Activated T-helper 2 cell treated with anti-CD3 and anti-CD28 coated beads, Interferon-gamma antibody, Interleukin-2, Interleukin-4, amounts not matched to agents 10 μg/mL and 5 μg/mL and 100 μg/mL, durations not matched to agents 14 hours and 24 hours and 36 hours (primary cell): ENCODE measurements at regions not wholly inside any gene's neighbourhood (a gene's known extent, or its start where the extent isn't known, plus 50 kb on each side); places are given as distances from the start of the nearest gene placed in this dataset.
"Not testable (repeated sequence)": the region's sequence is repeated elsewhere in the genome, so short reads cannot be mapped to it uniquely, and the experiment has no call there.

ENCODE experiments used
- DNase-seq: peaks from one replicate; pipeline ENCODE4 v3.0.0; 2021; ENCODE audit warnings: low spot score
- H3K27ac Mint-ChIP-seq: one replicate; pipeline ENCODE4 v1.8.0; 2021; ENCODE audit warnings: mixed read lengths
- H3K27me3 Mint-ChIP-seq: one replicate; pipeline ENCODE4 v1.8.0; 2021; ENCODE audit warnings: low read depth, mixed read lengths
- H3K36me3 Mint-ChIP-seq: one replicate; pipeline ENCODE4 v1.8.0; 2021; ENCODE audit warnings: low read depth, mixed read lengths
- H3K4me1 Mint-ChIP-seq: one replicate; pipeline ENCODE4 v1.8.0; 2021; ENCODE audit warnings: low read depth, mixed read lengths
- H3K4me3 Mint-ChIP-seq: one replicate; pipeline ENCODE4 v1.8.0; 2021; ENCODE audit warnings: low read depth, mild to moderate bottlenecking, moderate library complexity, mixed read lengths
- H3K9me3 Mint-ChIP-seq: one replicate; pipeline ENCODE4 v1.8.0; 2021; ENCODE audit warnings: mixed read lengths
- intact Hi-C: fragments of 100-400 bp; cut with micrococcal nuclease; formaldehyde crosslinking; loops from one replicate; pipeline ENCODE4 v1.15.1; 2023

DNA sequence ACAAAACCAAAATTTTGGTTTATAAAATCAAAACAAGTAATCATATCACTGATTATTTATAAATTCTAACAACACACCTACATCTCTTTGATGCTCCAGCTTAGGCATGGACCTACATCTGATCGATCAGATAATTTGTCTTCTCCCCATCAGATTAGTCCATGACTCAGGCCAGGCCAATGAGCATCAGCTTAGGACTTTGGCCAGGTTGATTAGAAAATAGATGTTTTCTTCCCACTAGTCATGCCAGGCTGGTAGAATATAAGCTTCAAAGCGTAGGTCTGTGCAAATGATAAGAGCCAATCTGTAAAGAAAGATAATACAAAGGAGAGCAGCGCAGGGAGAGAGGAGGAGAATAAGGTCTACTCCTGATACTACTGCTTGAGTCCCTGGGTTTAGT is 1487.9 kb downstream of the FAM181B start:
- Mint-ChIP-seq H3K27me3 (no peaks in the 10 kb centered on the region), H3K27ac (no peak overlapping the region), H3K4me3 (no peak overlapping the region), H3K9me3 (peaks cover 5% of the 10 kb centered on the region), H3K4me1 (no peaks in the 10 kb centered on the region), H3K36me3 (no peaks in the 10 kb centered on the region)
- intact Hi-C loops = no loop called here
- no peak for DNase-seq

DNA sequence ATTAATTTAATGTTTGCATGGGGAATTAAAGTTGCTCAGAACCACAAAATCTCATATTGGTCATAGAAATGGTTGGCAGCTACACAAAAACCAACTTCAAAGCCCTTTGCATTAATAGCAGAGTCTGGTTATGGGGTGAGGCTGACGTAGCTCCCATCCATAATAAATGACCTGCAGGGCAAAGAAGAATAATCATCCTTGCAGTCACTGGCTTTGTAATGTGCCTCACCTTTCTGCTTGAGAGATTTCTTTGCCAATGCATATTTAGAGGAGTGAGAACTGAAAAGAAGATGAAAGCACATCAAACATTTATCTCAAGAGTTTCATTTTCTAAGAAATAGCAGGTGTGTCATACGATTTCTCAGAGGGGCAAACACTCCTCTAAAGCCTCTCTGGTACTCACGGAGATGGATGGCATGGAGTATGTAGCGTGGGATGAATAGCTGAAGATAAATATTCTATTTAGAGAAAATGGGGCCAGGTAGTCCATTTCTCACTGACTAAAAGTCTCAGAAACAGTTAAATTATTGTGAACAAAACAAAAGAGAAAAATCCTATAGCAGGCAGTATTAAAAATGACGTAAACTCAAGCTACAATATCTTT is 1491.9 kb downstream of the FAM181B start:
- Mint-ChIP-seq H3K4me3 (no peak overlapping the region), H3K4me1 (no peaks in the 10 kb centered on the region), H3K36me3 (no peaks in the 10 kb centered on the region), H3K9me3 (no peaks in the 10 kb centered on the region), H3K27me3 (no peaks in the 10 kb centered on the region), H3K27ac (no peak overlapping the region)
- DNase-seq = no peak
- intact Hi-C loops = no loop called here

DNA sequence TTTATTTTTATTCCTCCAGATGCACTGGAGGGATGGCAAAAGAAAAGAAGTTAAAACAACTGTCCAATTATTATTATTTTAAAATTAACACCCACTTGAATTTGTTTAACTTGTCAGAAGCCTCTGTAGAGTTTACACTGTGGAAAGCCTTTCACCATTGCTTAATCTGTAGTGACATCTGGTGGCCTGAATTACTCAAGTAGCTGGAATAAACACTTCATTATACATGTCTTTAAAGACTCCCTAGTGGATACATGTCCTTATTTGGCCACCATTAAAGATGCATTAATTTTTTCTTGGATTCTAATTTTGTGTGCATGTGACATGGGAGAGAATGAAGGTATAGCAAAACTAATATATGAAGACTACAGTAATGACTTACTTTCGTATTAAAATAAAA is 1496.5 kb downstream of the FAM181B start:
- Mint-ChIP-seq H3K27ac (no peak overlapping the region), H3K4me1 (no peaks in the 10 kb centered on the region), H3K4me3 (no peak overlapping the region), H3K27me3 (no peaks in the 10 kb centered on the region), H3K36me3 (no peaks in the 10 kb centered on the region), H3K9me3 (no peaks in the 10 kb centered on the region)
- intact Hi-C loops = no loop called here
- no peak for DNase-seq

DNA sequence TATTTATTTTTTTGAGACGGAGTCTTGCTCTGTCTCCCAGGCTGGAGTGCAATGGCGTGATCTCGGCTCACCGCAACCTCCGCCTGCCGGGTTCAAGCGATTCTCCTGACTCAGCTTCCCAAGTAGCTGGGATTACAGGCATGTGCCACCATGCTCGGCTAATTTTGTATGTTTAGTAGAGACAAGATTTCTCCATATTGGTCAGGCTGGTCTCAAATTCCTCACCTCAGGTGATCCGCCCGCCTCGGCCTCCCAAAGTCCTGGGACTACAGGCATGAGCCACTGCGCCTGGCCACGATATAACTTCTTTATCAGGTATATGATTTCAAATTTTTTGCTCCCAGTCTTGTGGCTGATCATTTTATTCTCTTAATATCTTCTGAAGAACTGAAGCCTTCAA is 1506.3 kb downstream of the FAM181B start:
- intact Hi-C loops, H3K36me3 Mint-ChIP-seq, H3K27ac Mint-ChIP-seq, DNase-seq, H3K27me3 Mint-ChIP-seq, H3K4me3 Mint-ChIP-seq, H3K4me1 Mint-ChIP-seq, H3K9me3 Mint-ChIP-seq: not testable (repeated sequence)

DNA sequence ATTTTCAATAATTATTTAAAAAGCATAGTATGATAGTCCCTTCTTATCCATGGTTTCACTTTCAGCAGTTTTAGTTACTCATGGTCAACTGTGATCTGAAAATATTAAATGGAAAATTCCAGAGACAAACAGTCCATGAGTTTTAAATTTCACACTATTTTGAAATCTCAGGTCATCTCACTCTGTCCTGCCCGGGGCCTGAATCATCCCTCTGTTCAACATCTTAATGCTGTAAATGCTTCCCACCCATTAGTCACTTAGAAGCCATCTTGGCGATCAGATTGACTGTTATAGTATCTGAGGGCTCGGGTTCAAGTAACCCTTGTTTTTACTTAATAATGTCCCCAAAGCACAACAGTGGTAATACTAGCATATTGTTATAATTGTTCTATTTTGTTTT is 1509.3 kb downstream of the FAM181B start:
- H3K4me1 Mint-ChIP-seq = no peaks in the 10 kb centered on the region
- H3K27me3 Mint-ChIP-seq = no peaks in the 10 kb centered on the region
- no peak for DNase-seq
- peaks cover 5% of the 10 kb centered on the region for H3K9me3 Mint-ChIP-seq
- H3K27ac Mint-ChIP-seq = no peak overlapping the region
- no peak overlapping the region for H3K4me3 Mint-ChIP-seq
- intact Hi-C loops = no loop called here
- H3K36me3 Mint-ChIP-seq = no peaks in the 10 kb centered on the region

DNA sequence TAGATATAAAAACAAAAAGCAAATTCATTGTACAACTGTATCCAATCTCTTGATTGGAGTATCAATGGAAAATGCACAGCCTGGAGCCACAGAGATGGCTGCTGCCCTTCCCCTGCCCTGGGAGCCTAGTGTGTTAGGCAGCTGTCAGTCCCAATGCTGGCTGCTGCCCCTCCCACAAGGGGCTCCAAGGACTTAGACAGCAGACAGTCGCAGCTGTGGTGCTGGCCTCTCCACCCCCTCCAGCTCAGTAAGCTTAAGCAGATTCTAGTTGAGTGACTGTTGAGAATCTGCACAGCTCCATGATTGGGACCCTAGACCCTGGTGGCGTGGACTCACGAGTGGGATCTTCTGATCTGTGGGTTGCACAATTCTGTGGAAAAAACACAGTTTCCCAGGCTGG is 1511.2 kb downstream of the FAM181B start:
- Mint-ChIP-seq H3K36me3 (no peaks in the 10 kb centered on the region), H3K27ac (no peak overlapping the region), H3K27me3 (no peaks in the 10 kb centered on the region), H3K9me3 (peaks cover 5% of the 10 kb centered on the region), H3K4me1 (no peaks in the 10 kb centered on the region), H3K4me3 (no peak overlapping the region)
- intact Hi-C loops = no loop called here
- no peak for DNase-seq

DNA sequence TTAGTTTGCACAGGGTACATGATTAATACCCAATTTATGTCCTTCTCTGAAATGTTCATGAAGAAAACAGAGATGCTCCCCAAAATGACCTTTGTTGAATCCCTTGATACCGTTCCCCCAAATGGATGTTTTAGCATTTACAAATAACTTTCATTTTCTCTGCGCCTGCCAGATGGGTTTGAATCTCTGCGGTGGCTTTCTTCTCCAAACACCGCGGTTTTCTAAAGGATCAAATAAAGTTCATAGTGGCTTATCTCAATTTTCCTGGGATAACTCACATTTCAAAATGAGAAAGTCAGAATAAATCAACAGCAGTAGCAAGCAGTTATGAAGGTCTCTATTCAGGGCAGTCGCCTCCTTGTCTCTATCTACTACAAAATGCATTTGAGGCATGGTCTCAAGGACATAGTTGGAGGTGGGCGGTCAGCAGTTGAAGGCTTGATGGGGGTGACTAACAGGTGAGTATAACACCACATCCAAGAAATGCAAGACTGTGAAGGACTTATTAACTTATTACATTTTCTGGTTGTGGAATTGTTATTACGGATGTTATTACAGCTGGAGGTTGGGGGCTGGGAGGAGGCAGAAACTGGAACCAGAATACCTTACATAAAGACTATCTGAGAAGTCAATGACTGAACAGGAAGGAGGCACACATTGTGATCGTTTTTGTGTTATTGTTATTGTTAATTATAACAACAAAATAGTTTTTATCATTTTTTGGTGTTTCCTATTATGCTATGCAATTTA is 1513.3 kb downstream of the FAM181B start:
- H3K27me3 Mint-ChIP-seq = no peaks in the 10 kb centered on the region
- H3K36me3 Mint-ChIP-seq = no peaks in the 10 kb centered on the region
- H3K4me1 Mint-ChIP-seq = no peaks in the 10 kb centered on the region
- H3K27ac Mint-ChIP-seq = no peak overlapping the region
- H3K9me3 Mint-ChIP-seq = peaks cover 5% of the 10 kb centered on the region
- DNase-seq = no peak
- H3K4me3 Mint-ChIP-seq = no peak overlapping the region
- intact Hi-C loops = no loop called here

DNA sequence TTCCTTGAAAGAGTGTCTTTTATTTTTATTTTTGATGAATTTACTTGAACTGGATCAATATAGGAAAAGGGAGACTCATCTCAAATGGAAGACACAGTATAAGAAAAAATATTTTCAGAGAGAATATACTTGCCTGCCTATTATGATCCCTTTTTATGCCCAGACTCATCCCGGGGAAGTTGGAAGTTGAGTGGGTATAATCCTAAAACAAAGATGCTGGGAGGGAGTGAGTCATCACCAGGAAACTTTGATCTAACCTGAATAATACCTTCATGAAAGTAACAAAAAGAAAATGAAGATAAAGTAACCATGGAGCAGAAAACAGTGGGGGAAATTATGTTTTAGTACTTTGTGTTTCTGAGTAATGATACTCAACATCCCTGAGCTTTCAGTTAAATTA is 1514.0 kb downstream of the FAM181B start:
- intact Hi-C loops = no loop called here
- Mint-ChIP-seq H3K4me1 (no peaks in the 10 kb centered on the region), H3K36me3 (no peaks in the 10 kb centered on the region), H3K27ac (no peak overlapping the region), H3K9me3 (peaks cover 8% of the 10 kb centered on the region), H3K4me3 (no peak overlapping the region), H3K27me3 (no peaks in the 10 kb centered on the region)
- no peak for DNase-seq

DNA sequence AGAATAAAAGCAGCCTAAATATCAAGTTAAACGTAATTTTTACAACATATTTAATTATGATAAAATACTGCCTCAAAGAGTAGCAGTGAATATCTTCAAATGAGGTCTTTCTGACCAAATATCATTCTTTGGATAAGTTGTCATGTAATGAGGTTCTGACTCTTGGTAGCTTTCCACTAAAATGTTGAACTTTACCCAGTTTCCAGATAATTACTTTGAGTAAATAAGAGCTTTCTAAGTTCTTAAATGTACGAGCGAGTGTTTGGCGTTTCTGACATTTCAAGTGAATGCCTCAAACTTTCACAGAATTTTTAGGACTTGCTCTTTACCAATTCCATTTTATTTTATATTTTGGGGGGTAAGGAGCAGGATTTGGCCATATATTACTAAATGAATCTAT is 1515.2 kb downstream of the FAM181B start:
- Mint-ChIP-seq H3K4me1 (no peaks in the 10 kb centered on the region), H3K27me3 (no peaks in the 10 kb centered on the region), H3K4me3 (no peak overlapping the region), H3K27ac (no peak overlapping the region), H3K9me3 (peaks cover 13% of the 10 kb centered on the region), H3K36me3 (no peaks in the 10 kb centered on the region)
- intact Hi-C loops = no loop called here
- no peak for DNase-seq

DNA sequence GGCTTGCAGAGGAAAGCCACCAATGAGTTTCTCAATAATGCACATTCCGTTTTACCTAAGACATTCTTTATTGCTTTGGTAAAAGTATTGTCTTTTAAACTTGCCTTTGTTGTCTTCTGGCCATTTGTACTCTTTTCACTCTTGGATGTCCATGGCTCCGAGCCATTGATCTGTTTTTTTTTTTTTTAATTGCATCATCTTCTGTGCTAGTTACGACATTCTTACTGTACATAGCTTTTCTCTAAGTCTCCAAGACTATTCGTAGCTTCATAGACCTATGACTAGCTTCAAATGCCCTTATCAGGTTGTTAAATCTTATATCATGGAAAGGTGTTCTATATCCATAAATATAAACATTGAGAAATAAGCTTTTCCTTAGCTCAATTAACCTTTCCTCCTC is 1522.6 kb downstream of the FAM181B start:
- Mint-ChIP-seq H3K4me1 (no peaks in the 10 kb centered on the region), H3K36me3 (no peaks in the 10 kb centered on the region), H3K27me3 (no peaks in the 10 kb centered on the region), H3K4me3 (no peak overlapping the region), H3K27ac (no peak overlapping the region), H3K9me3 (peaks cover 17% of the 10 kb centered on the region)
- intact Hi-C loops = no loop called here
- DNase-seq = no peak

DNA sequence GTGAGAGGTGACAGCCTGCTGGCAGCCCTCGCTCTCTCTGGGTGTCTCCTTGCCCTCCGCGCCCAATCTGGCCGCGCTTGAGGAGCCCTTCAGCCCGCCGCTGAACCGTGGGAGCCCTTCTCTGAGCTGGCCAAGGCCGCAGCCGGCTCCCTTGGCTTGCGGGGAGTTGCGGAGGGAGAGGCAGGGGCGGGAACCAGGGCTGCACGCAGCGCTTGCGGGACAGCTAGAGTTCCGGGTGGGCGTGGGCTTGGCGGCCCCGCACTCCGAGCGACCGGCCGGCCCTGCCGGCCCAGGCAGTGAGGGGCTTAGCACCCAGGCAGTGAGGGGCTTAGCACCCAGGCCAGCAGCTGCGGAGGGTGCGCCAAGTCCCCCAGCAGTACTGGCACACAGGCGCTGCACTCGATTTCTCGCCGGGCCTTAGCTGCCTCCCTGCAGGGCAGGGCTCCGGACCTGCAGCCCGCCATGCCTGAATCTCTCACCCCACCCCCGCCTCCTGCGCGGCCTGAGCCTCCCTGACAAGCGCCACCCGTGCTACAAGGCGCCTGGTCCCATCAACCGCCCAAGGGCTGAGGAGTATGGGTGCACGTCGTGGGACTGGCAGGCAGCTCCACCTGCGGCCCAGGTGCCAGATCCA is 1526.1 kb downstream of the FAM181B start:
- Mint-ChIP-seq H3K36me3 (no peaks in the 10 kb centered on the region), H3K27me3 (no peaks in the 10 kb centered on the region), H3K27ac (no peak overlapping the region), H3K9me3 (peaks cover 7% of the 10 kb centered on the region), H3K4me3 (no peak overlapping the region), H3K4me1 (no peaks in the 10 kb centered on the region)
- intact Hi-C loops = no loop called here
- no peak for DNase-seq

DNA sequence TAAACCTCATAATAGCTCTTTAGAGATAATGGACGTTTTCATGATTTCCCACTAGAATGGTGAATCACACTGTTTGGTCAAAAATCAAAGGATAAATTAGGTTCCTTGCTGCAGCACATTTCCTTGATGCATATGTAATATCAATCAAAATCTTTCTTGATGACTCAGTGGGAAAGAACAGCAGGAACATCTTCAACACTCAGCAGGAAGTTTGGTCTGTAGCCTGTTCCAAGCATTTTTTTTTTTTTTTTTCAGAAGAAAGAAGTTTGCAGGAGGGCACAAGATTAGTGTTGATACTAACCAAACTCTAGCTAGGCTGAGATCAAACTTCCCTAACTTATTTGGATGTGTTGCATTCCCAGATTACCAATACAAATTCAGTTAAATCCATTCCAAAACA is 1529.8 kb downstream of the FAM181B start:
- Mint-ChIP-seq H3K4me1 (no peaks in the 10 kb centered on the region), H3K36me3 (no peaks in the 10 kb centered on the region), H3K27ac (no peak overlapping the region), H3K9me3 (peaks cover 17% of the 10 kb centered on the region), H3K4me3 (no peak overlapping the region), H3K27me3 (no peaks in the 10 kb centered on the region)
- DNase-seq = no peak
- intact Hi-C loops = no loop called here

DNA sequence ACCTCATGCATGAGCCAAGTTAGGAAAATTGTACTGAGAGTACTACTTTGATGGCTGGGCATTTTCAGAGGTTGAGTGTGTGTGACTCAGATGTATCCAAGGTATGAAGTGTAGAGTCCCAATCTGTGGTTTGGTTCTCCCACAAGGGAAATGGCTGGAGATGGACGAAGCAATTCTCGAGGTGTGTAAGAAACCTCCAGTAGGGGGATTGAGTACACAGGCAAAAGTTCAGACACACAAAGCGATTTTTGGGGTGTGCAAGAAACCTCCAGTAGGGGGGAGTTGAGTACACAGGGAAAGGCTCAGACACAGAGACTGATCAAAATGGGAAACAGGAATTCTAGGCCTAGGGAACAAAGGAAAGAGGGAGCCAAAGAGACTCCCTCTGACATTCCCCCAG is 1536.3 kb downstream of the FAM181B start:
- Mint-ChIP-seq H3K4me3 (no peak overlapping the region), H3K4me1 (no peaks in the 10 kb centered on the region), H3K9me3 (peaks cover 46% of the 10 kb centered on the region), H3K27ac (no peak overlapping the region), H3K27me3 (no peaks in the 10 kb centered on the region), H3K36me3 (no peaks in the 10 kb centered on the region)
- intact Hi-C loops = no loop called here
- DNase-seq = no peak
